Posterior cingulate gyrus (tissue), 11 donors: ENCODE measurements at regions not wholly inside any gene's neighbourhood (a gene's known extent, or its start where the extent isn't known, plus 50 kb on each side); places are given as distances from the start of the nearest gene placed in this dataset.

Experiments used
- DNase-seq, 10 donors: peaks; one replicate each; pipeline versions ENCODE4 v3.0.0 to v3.0.0-alpha.2; 2020 to 2021; ENCODE audit warnings: mixed read lengths in 3 of 10
- intact Hi-C: fragments of 100-400 bp; cut with DNase I; formaldehyde crosslinking; loops from one replicate; pipeline ENCODE4 v1.15.1; 2023

- DNase-seq = peak in 2 of 10 donors; percentile 70 to 77
- intact Hi-C loops = no loop called here
Observed at GRCh38 chr3:117756563-117756962, 1047.0 kb downstream of the TUSC7 start.

GRCh38 chr3:117761703-117762620 is 1052.4 kb downstream of the TUSC7 start:
- intact Hi-C loops = no loop called here
- DNase-seq = peak in 5 of 10 donors; percentile 28 to 83 (median 30)

DNA sequence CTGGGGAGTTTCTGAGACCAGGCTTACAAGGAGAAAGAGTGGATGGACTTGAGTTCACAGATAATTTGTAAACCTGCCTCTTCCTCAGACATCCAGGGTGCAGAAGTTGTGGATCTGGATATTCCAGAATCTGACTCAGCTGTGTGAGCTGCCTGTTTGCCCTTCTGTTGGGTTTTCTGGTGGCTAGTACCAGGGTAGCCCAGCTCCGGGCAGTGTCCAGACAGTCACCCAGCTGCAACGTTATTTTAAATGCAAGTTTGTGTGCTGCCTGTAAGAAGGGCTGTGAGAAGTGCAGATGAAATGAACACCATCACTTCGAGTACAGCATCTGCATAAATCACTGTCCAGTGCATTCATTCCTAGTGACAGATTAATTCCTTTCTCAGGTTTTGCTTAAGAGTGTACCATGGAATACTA is 1053.0 kb downstream of the TUSC7 start:
- intact Hi-C loops = no loop called here
- no peak for DNase-seq

- DNase-seq = no peak
- intact Hi-C loops = no loop called here
Observed at GRCh38 chr3:117763561-117763960, 1054.0 kb downstream of the TUSC7 start.

GRCh38 chr3:117768581-117768980 is 1059.0 kb downstream of the TUSC7 start:
- DNase-seq = no peak
- intact Hi-C loops = no loop called here

DNA sequence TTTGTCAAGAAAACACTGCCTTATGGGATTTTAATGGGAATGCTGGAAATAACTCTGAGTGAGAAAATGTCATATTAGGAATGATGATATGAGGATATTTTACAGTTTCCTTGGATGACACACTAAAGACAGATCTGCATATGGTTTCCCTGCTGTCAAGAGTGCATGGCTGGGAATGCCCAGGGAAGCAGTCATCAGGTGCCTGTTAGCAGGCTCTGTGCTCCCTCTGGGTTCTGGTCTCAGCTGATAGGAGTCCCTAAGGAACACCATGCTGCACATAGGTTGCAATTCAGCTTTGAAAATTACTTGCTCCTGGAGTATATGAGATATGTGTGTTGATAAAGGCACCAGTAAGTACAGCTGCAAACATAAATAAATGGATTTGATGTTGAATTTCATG is 1064.6 kb downstream of the TUSC7 start:
- intact Hi-C loops = no loop called here
- no peak for DNase-seq

DNA sequence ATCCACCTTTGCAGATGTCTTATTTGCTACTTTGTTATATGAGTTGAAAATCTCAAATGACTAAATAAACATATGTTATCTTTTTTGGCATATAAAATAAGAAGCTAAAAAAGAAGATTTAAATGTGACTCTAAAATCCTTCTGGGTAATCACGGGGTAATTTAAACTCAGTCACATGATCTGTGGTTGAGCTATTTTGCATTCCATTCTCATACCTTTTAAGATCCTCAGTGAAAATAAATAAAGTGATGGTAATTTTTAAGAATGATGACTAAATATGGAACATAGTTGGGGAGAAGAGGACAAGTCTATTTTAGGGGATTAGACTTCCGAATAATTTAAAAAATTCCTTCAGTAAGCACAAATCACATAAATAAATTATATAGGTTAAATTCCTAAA is 1076.8 kb downstream of the TUSC7 start:
- DNase-seq = no peak

GRCh38 chr3:117788061-117788460 is 1078.5 kb downstream of the TUSC7 start:
- intact Hi-C loops = no loop called here
- DNase-seq = no peak

More for the DNA sequence above, 1076.8 kb downstream of the TUSC7 start:
- intact Hi-C loops = no loop called here

- DNase-seq = no peak
- intact Hi-C loops = no loop called here
Observed at GRCh38 chr3:117788506-117788905, 1078.9 kb downstream of the TUSC7 start.

- intact Hi-C loops = no loop called here
- no peak for DNase-seq
Observed at GRCh38 chr3:117790235-117790987, 1080.8 kb downstream of the TUSC7 start.

- intact Hi-C loops = no loop called here
- DNase-seq = peak in 3 of 10 donors; percentile 14 to 62 (median 52)
Observed at GRCh38 chr3:117793622-117794265, 1084.2 kb downstream of the TUSC7 start.

DNA sequence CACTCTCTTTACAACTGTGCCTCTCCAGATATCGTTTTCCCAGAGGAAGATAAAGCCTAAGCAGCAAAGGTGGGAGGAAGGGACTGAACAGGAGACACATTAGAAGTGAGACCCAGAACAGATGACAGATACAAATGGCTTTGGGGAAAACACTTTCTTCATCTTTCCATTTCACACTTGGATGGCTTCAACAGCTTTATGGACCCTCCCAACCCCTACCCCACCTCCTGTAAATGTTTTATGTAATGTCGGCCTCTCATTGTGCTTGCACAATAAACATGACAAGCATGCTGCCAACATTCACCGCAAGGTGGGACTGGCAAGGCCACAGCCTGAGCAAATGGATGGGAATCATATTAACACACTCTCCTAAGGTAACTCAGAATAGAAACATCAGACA is 1088.6 kb downstream of the TUSC7 start:
- DNase-seq = no peak
- intact Hi-C loops = no loop called here

GRCh38 chr3:117798687-117799386 is 1089.3 kb downstream of the TUSC7 start:
- DNase-seq = no peak
- intact Hi-C loops = no loop called here

DNA sequence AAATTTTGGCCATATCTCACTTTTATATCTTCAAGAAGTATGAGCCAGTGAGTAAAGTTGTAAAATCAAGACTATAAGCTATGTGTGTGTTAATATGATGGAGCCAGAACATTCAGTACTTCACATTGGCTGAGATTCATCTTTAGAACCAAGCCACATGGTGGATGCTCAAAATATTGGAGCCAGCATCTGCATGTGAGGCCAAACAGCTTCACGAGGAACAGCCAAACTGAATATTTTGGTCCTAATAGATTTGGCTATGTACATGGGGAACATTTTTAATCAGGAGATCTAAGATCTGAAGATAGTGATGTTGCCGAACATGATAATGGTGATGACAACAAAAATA is 1089.8 kb downstream of the TUSC7 start:
- DNase-seq = peak in 1 of 10 donors; percentile 44
- intact Hi-C loops = no loop called here

DNA sequence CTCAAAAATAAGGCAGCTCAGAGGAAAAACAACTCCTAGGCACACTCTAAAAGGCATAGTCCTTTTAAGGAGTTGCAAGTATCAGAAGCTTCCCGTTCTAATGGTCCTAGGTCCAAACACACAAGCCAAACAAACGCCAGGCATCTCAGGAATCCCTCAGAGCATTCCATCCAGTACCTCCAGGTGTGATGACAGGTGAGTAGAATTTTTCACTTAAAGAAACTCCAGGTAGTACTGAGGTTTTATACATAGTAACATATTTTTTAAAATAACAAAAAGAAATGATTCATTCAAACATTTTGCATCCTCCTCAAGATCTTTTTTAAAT is 1092.3 kb downstream of the TUSC7 start:
- intact Hi-C loops = no loop called here
- DNase-seq = no peak

GRCh38 chr3:117809186-117810081 is 1099.9 kb downstream of the TUSC7 start:
- no peak for DNase-seq
- intact Hi-C loops = no loop called here

DNA sequence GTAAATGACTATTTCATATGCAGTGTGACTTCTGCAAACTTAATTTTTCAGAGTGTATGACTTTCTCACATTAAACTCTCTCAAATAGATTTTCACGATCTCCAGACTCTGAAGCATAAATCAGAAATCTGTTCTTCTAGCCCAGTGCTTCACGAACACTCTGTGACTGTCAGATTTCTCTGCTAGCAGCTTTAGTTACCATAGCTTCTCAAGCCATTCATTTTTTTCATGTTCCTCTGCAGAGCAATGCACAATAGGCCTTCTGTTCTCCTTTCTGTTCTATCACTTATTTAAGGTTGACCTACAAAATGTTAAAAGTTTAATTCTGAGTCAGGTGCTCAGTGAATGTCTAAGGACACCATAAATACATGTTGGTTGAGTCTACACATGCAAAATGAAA is 1102.2 kb downstream of the TUSC7 start:
- intact Hi-C loops = no loop called here
- DNase-seq = no peak

DNA sequence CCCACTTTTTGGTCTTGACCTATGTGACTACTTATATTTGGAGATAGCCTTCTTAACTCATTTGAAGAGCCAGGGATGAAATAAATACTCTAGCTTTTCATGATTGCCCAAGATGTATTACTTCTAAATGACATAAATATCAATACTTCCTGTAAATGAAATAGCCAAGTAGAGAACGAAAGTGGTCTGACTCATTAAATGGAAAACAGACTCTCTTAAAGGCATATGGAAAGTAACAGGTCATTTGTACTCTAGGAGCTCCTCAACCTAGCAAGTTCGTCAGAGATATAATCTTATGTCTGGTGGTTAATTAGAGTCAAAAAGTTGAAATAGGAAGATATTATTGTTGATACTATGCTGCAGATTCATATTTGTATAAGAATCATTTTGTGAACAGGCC is 1105.4 kb downstream of the TUSC7 start:
- intact Hi-C loops = no loop called here
- DNase-seq = no peak

- intact Hi-C loops = no loop called here
Observed at GRCh38 chr3:117817103-117817502, 1107.5 kb downstream of the TUSC7 start.

GRCh38 chr3:117818592-117818991 is 1109.0 kb downstream of the TUSC7 start:
- no peak for DNase-seq
- intact Hi-C loops = no loop called here

More at GRCh38 chr3:117817103-117817502, 1107.5 kb downstream of the TUSC7 start:
- DNase-seq = no peak
